ENCODE measurements at regions not wholly inside any gene's neighbourhood (a gene's known extent, or its start where the extent isn't known, plus 50 kb on each side); places are given as distances from the start of the nearest gene placed in this dataset.

DNA sequence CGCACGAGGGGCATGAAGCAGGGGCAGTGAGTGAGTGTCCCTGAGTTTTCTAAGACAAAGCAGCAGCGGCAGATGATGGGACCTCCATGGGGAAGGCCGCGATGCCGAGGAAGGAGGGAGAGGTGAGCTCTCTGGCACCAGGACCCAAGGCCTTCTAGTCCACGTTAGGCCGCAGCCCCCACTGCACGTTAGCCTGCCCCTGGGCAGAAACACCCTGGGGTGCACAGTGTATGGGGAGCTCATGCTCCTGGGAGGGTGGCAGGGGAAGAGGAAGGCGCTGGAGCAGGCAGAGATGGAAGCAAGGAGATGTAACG lies 97.3 kb upstream of the IKZF1 start:
- CTCF ChIA-PET = interaction anchor here (0.6 to 7.1 kb wide), 15 partner anchors 9 to 934 kb away, joined by 3 to 214 read pairs (median 5); partner anchors contain the start of gene ZPBP
- POLR2A ChIA-PET = interaction anchor here (0.6 kb wide), 1 partner anchor 112 kb away, joined by 5 read pairs; no protein-coding TSS in a partner anchor
- no TSS peak for BruUV-seq (replicated peaks)
- no peak for TF ChIP-seq CTCF (IDR thresholded peaks at IDR 0.05; ENCODE audit: unreplicated experiment)
- H3K36me3 Mint-ChIP-seq (ENCODE audit: insufficient read depth, unreplicated experiment) = peaks cover 7% of the 10 kb centered on the region
- H3K9me3 Mint-ChIP-seq (ENCODE audit: unreplicated experiment) = no peaks in the 10 kb centered on the region
- H3K4me1 Mint-ChIP-seq (ENCODE audit: insufficient read depth, unreplicated experiment) = no peaks in the 10 kb centered on the region
- H3K27ac Mint-ChIP-seq (ENCODE audit: low read depth, unreplicated experiment) = no peak overlapping the region
- no peak for DNase-seq (ENCODE audit: unreplicated experiment)
- H3K4me3 Mint-ChIP-seq (ENCODE audit: unreplicated experiment) = no peak overlapping the region
- intact Hi-C loops (cut with micrococcal nuclease) = no loop called here
- H3K27me3 Mint-ChIP-seq (ENCODE audit: insufficient read depth, unreplicated experiment) = peaks cover 62% of the 10 kb centered on the region

DNA sequence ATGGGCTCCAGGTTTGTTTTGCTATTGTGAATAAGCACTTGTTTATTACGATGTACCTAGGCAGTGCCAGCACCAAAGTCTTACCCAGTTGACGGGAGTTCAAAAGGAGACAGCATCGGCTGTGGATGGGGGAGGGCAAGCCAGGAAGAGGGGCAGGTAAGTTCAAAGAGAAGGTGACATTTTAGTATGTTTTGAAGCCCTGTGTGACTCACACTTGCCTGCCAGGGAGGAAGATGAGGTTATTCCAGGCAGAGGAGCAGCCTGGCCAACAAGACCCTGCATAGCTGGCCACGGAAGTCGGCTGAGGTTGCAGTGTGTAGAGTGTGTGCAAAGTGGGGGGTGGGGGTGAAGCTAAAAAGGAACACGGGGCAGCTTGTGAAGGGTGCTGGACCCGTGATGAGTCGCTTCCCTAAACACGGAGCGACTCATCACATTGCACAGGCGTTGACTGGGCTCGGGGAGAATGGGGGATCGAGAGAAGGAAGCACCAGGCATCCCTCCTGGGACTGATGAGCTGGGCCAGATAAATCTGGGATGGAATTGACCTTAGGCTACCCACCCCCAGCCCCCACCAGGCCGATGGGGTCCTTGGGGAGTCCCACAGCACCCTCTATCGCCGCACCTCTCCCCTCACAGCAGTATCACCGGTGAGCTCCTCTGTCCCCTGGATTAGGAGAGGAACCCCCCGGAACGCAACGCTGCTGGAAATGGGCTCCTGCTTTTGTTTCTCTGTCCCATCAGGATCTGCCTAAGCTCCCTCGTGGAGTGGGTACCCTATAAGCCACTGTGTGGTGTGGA lies 97.9 kb upstream of the IKZF1 start:
- no peak overlapping the region for H3K27ac Mint-ChIP-seq (ENCODE audit: low read depth, unreplicated experiment)
- H3K36me3 Mint-ChIP-seq (ENCODE audit: insufficient read depth, unreplicated experiment) = peaks cover 7% of the 10 kb centered on the region
- CTCF ChIA-PET = interaction anchor here (0.6 to 7.1 kb wide), 33 partner anchors 9 to 935 kb away, joined by 3 to 214 read pairs (median 5); partner anchors contain the start of gene ZPBP
- no peaks in the 10 kb centered on the region for H3K9me3 Mint-ChIP-seq (ENCODE audit: unreplicated experiment)
- no peak for TF ChIP-seq CTCF (IDR thresholded peaks at IDR 0.05; ENCODE audit: unreplicated experiment)
- intact Hi-C loops (cut with micrococcal nuclease) = no loop called here
- no peak overlapping the region for H3K4me3 Mint-ChIP-seq (ENCODE audit: unreplicated experiment)
- POLR2A ChIA-PET = no interaction called here
- peaks cover 56% of the 10 kb centered on the region for H3K27me3 Mint-ChIP-seq (ENCODE audit: insufficient read depth, unreplicated experiment)
- H3K4me1 Mint-ChIP-seq (ENCODE audit: insufficient read depth, unreplicated experiment) = no peaks in the 10 kb centered on the region
- DNase-seq (ENCODE audit: unreplicated experiment) = no peak
- BruUV-seq (replicated peaks) = no TSS peak

GRCh38 chr7:50205011-50205410 lies 99.5 kb upstream of the IKZF1 start:
- no peak for TF ChIP-seq CTCF (IDR thresholded peaks at IDR 0.05; ENCODE audit: unreplicated experiment)
- Mint-ChIP-seq H3K4me1 (ENCODE audit: insufficient read depth, unreplicated experiment) (no peaks in the 10 kb centered on the region), H3K27ac (ENCODE audit: low read depth, unreplicated experiment) (no peak overlapping the region), H3K4me3 (ENCODE audit: unreplicated experiment) (no peak overlapping the region), H3K27me3 (ENCODE audit: insufficient read depth, unreplicated experiment) (peaks cover 52% of the 10 kb centered on the region), H3K36me3 (ENCODE audit: insufficient read depth, unreplicated experiment) (peaks cover 7% of the 10 kb centered on the region), H3K9me3 (ENCODE audit: unreplicated experiment) (no peaks in the 10 kb centered on the region)
- intact Hi-C loops (cut with micrococcal nuclease) = loop anchor here (1.0 kb wide), 5 partner anchors 164 to 956 kb away; no protein-coding TSS in a partner anchor
- BruUV-seq (replicated peaks) = no TSS peak
- ChIA-PET POLR2A (no interaction called here), CTCF (interaction anchor here (0.5 to 7.1 kb wide), 63 partner anchors 8 to 1906 kb away, joined by 3 to 214 read pairs (median 4); no protein-coding TSS in a partner anchor)
- DNase-seq (ENCODE audit: unreplicated experiment) = no peak

DNA sequence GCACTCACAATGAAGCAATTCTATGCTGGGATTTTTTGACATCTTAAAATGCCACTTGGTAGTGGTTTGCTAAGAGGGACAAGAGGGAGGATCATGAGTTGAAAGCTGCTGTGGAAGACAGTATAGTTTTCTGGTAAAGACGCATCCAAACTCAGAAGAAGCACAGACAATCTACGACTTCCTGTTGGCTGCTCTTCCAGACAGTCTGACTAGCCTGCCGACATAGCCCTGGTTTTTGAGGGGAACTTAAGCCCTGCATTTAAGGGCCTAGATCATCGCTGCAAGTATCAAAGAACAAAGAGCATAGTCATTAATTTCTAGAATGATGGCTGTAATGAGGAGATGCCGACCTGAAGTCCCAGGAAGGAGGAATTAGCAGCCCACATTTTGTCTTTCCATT lies 99.9 kb upstream of the IKZF1 start:
- ChIA-PET POLR2A (no interaction called here), CTCF (interaction anchor here (0.6 to 7.1 kb wide), 26 partner anchors 11 to 1166 kb away, joined by 3 to 214 read pairs (median 6); no protein-coding TSS in a partner anchor)
- Mint-ChIP-seq H3K4me3 (ENCODE audit: unreplicated experiment) (no peak overlapping the region), H3K9me3 (ENCODE audit: unreplicated experiment) (no peaks in the 10 kb centered on the region), H3K27ac (ENCODE audit: low read depth, unreplicated experiment) (no peak overlapping the region), H3K27me3 (ENCODE audit: insufficient read depth, unreplicated experiment) (peaks cover 52% of the 10 kb centered on the region), H3K4me1 (ENCODE audit: insufficient read depth, unreplicated experiment) (no peaks in the 10 kb centered on the region), H3K36me3 (ENCODE audit: insufficient read depth, unreplicated experiment) (peaks cover 7% of the 10 kb centered on the region)
- BruUV-seq (replicated peaks) = no TSS peak
- no peak for DNase-seq (ENCODE audit: unreplicated experiment)
- TF ChIP-seq CTCF (IDR thresholded peaks at IDR 0.05; ENCODE audit: unreplicated experiment) = no peak
- intact Hi-C loops (cut with micrococcal nuclease) = no loop called here

All from MCF 10A (cell line).